Activated CD4-positive, alpha-beta T cell treated with anti-CD3 and anti-CD28 coated beads, Interleukin-10, Interleukin-2, amounts not matched to agents 100 ng/mL and 50 ng/mL, durations not matched to agents 16 hours and 8 hours (primary cell): ENCODE measurements at regions not wholly inside any gene's neighbourhood (a gene's known extent, or its start where the extent isn't known, plus 50 kb on each side); places are given as distances from the start of the nearest gene placed in this dataset.
"Not testable (repeated sequence)": the region's sequence is repeated elsewhere in the genome, so short reads cannot be mapped to it uniquely, and the experiment has no call there.

Experiments
- DNase-seq: peaks from one replicate; pipeline ENCODE4 v3.0.0-alpha.2; 2020

- DNase-seq, result no peak
Measured at GRCh38 chr13:69044629-69045028, 1063.0 kb upstream of the ATXN8OS start.

- no peak for DNase-seq
Measured at GRCh38 chr13:69040898-69041297, 1066.7 kb upstream of the ATXN8OS start.

- no peak for DNase-seq
Measured at GRCh38 chr13:69035771-69036170, 1071.9 kb upstream of the ATXN8OS start.

- DNase-seq, result no peak
Measured at GRCh38 chr13:69028936-69029335, 1078.7 kb upstream of the ATXN8OS start.

GRCh38 chr13:69020120-69020519, 1087.5 kb upstream of the ATXN8OS start:
- DNase-seq, result no peak

GRCh38 chr13:69018173-69018572, 1089.5 kb upstream of the ATXN8OS start:
- DNase-seq, result not testable (repeated sequence)

GRCh38 chr13:69010789-69011188, 1096.8 kb upstream of the ATXN8OS start:
- no peak for DNase-seq

- no peak for DNase-seq
Measured at GRCh38 chr13:69008499-69008898, 1099.1 kb upstream of the ATXN8OS start.

GRCh38 chr13:68998056-68998455, 1109.6 kb upstream of the ATXN8OS start:
- no peak for DNase-seq

GRCh38 chr13:68996668-68997025, 1111.0 kb upstream of the ATXN8OS start:
- no peak for DNase-seq

GRCh38 chr13:68995972-68996667, 1111.5 kb upstream of the ATXN8OS start:
- no peak for DNase-seq

- no peak for DNase-seq
Measured at GRCh38 chr13:68993154-68993553, 1114.5 kb upstream of the ATXN8OS start.

GRCh38 chr13:68988176-68988575, 1119.5 kb upstream of the ATXN8OS start:
- DNase-seq, result no peak

GRCh38 chr13:68987585-68987984, 1120.0 kb upstream of the ATXN8OS start:
- no peak for DNase-seq

- DNase-seq, result no peak
Measured at GRCh38 chr13:68984688-68985319, 1122.8 kb upstream of the ATXN8OS start.

- no peak for DNase-seq
Measured at GRCh38 chr13:68982961-68983619, 1124.5 kb upstream of the ATXN8OS start.

- DNase-seq, result no peak
Measured at GRCh38 chr13:68976287-68976686, 1131.3 kb upstream of the ATXN8OS start.

- no peak for DNase-seq
Measured at GRCh38 chr13:68970532-68970931, 1137.1 kb upstream of the ATXN8OS start.

GRCh38 chr13:68948586-68948985, 1159.0 kb upstream of the ATXN8OS start:
- DNase-seq, result no peak

GRCh38 chr13:68944272-68944671, 1163.4 kb upstream of the ATXN8OS start:
- DNase-seq, result no peak

GRCh38 chr13:68940049-68940448, 1167.6 kb upstream of the ATXN8OS start:
- DNase-seq, result no peak

GRCh38 chr13:68938639-68939038, 1169.0 kb upstream of the ATXN8OS start:
- no peak for DNase-seq

GRCh38 chr13:68929075-68929745, 1178.4 kb upstream of the ATXN8OS start:
- no peak for DNase-seq
